ENCODE measurements at regions not wholly inside any gene's neighbourhood (a gene's known extent, or its start where the extent isn't known, plus 50 kb on each side); places are given as distances from the start of the nearest gene placed in this dataset.

- WGBS (ENCODE audit: insufficient coverage), result 69% methylated on average over 2 of the region's 2 CpGs
- Histone ChIP-seq H3K9me3 (ENCODE audit: control insufficient read depth, insufficient read depth, low read length) (no peaks in the 10 kb centered on the region), H3K36me3 (ENCODE audit: control insufficient read depth, insufficient read depth, low read length) (no peaks in the 10 kb centered on the region), H3K4me1 (ENCODE audit: control insufficient read depth, insufficient read depth, low read length) (no peaks in the 10 kb centered on the region), H3K27ac (ENCODE audit: low read length) (no peak overlapping the region), H3K4me3 (ENCODE audit: low read length) (no peak overlapping the region), H3K27me3 (ENCODE audit: control insufficient read depth, insufficient read depth, low read length) (no peaks in the 10 kb centered on the region)
- no peak overlapping the region for H3K4me3 Mint-ChIP-seq
- peaks cover 0 to 2% of the 10 kb centered on the region in 2 donors for H3K27me3 Mint-ChIP-seq (ENCODE audit: low read depth in 2 of 2)
- H3K4me1 Mint-ChIP-seq, result no peaks in the 10 kb centered on the region
- H3K27ac Mint-ChIP-seq, result no peak overlapping the region
- ATAC-seq (no peak), DNase-seq (no peak)
- no peak for TF ChIP-seq CTCF (IDR thresholded peaks at IDR 0.05)
- intact Hi-C loops (cut with micrococcal nuclease), result no loop called here
- H3K36me3 Mint-ChIP-seq, result no peaks in the 10 kb centered on the region
- no peaks in the 10 kb centered on the region for H3K9me3 Mint-ChIP-seq
These were observed 190.4 kb downstream of the SALL1 start for GRCh38 chr16:50960517-50961202.

DNA sequence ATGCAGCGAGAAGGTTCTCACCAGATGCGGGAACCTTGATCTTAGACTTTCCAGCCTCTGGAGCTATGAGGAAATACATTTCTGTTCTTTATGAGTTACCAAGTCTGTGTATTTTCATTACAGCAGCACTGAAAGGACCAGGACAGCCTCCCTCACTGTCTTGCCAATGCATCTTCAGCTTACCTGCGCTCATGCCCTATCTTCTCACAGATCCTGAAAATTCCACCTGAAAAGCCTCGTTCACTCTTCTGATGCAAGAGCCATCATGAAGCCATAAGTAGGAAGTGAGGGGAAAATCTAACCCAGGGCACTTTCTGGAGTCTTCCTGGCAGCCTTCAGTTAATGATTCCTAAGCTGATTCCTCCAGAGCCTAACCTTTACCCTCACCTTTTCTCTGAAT is 194.0 kb downstream of the SALL1 start:
- Mint-ChIP-seq H3K4me1 (no peaks in the 10 kb centered on the region), H3K9me3 (no peaks in the 10 kb centered on the region), H3K4me3 (no peak overlapping the region), H3K27ac (no peak overlapping the region), H3K27me3 (ENCODE audit: low read depth in 2 of 2) (peaks cover 9 to 29% of the 10 kb centered on the region in 2 donors), H3K36me3 (no peaks in the 10 kb centered on the region)
- intact Hi-C loops (cut with micrococcal nuclease), result no loop called here
- 98% methylated on average over 3 of the region's 4 CpGs for WGBS (ENCODE audit: insufficient coverage)
- no peaks in the 10 kb centered on the region for H3K36me3 ChIP-seq (ENCODE audit: control insufficient read depth, insufficient read depth, low read length)
- ATAC-seq (no peak), DNase-seq (no peak)
- H3K27ac ChIP-seq (ENCODE audit: low read length), result no peak overlapping the region
- no peaks in the 10 kb centered on the region for H3K27me3 ChIP-seq (ENCODE audit: control insufficient read depth, insufficient read depth, low read length)
- H3K4me1 ChIP-seq (ENCODE audit: control insufficient read depth, insufficient read depth, low read length), result no peaks in the 10 kb centered on the region
- no peak overlapping the region for H3K4me3 ChIP-seq (ENCODE audit: low read length)
- no peaks in the 10 kb centered on the region for H3K9me3 ChIP-seq (ENCODE audit: control insufficient read depth, insufficient read depth, low read length)
- TF ChIP-seq CTCF (IDR thresholded peaks at IDR 0.05), result no peak

GRCh38 chr16:50956637-50957036 is 194.4 kb downstream of the SALL1 start:
- ATAC-seq, result no peak
- no peak for TF ChIP-seq CTCF (IDR thresholded peaks at IDR 0.05)
- H3K27me3 ChIP-seq (ENCODE audit: control insufficient read depth, insufficient read depth, low read length), result no peaks in the 10 kb centered on the region
- no peak overlapping the region for H3K27ac Mint-ChIP-seq
- no peak for DNase-seq
- H3K4me1 Mint-ChIP-seq, result no peaks in the 10 kb centered on the region
- H3K9me3 Mint-ChIP-seq, result no peaks in the 10 kb centered on the region
- no peaks in the 10 kb centered on the region for H3K9me3 ChIP-seq (ENCODE audit: control insufficient read depth, insufficient read depth, low read length)
- no peak overlapping the region for H3K4me3 Mint-ChIP-seq
- intact Hi-C loops (cut with micrococcal nuclease), result no loop called here
- peaks cover 7 to 30% of the 10 kb centered on the region in 2 donors for H3K27me3 Mint-ChIP-seq (ENCODE audit: low read depth in 2 of 2)
- H3K36me3 Mint-ChIP-seq, result no peaks in the 10 kb centered on the region
- no peak overlapping the region for H3K4me3 ChIP-seq (ENCODE audit: low read length)
- no peak overlapping the region for H3K27ac ChIP-seq (ENCODE audit: low read length)
- H3K36me3 ChIP-seq (ENCODE audit: control insufficient read depth, insufficient read depth, low read length), result no peaks in the 10 kb centered on the region
- 42% methylated on average over 1 of the region's 1 CpG for WGBS (ENCODE audit: insufficient coverage)
- H3K4me1 ChIP-seq (ENCODE audit: control insufficient read depth, insufficient read depth, low read length), result no peaks in the 10 kb centered on the region

- no peaks in the 10 kb centered on the region for H3K9me3 Mint-ChIP-seq
- intact Hi-C loops (cut with micrococcal nuclease), result no loop called here
These were observed 195.8 kb downstream of the SALL1 start for GRCh38 chr16:50955311-50955710.

More at GRCh38 chr16:50955311-50955710, 195.8 kb downstream of the SALL1 start:
- no peaks in the 10 kb centered on the region for H3K4me1 Mint-ChIP-seq
- ATAC-seq (no peak), DNase-seq (no peak)
- Histone ChIP-seq H3K9me3 (ENCODE audit: control insufficient read depth, insufficient read depth, low read length) (no peaks in the 10 kb centered on the region), H3K36me3 (ENCODE audit: control insufficient read depth, insufficient read depth, low read length) (no peaks in the 10 kb centered on the region), H3K4me3 (ENCODE audit: low read length) (no peak overlapping the region), H3K27ac (ENCODE audit: low read length) (no peak overlapping the region), H3K27me3 (ENCODE audit: control insufficient read depth, insufficient read depth, low read length) (no peaks in the 10 kb centered on the region), H3K4me1 (ENCODE audit: control insufficient read depth, insufficient read depth, low read length) (no peaks in the 10 kb centered on the region)
- H3K4me3 Mint-ChIP-seq, result no peak overlapping the region
- no peaks in the 10 kb centered on the region for H3K36me3 Mint-ChIP-seq
- 83% methylated on average over 2 of the region's 2 CpGs for WGBS (ENCODE audit: insufficient coverage)
- peaks cover 7 to 30% of the 10 kb centered on the region in 2 donors for H3K27me3 Mint-ChIP-seq (ENCODE audit: low read depth in 2 of 2)
- no peak overlapping the region for H3K27ac Mint-ChIP-seq
- no peak for TF ChIP-seq CTCF (IDR thresholded peaks at IDR 0.05)
